Ovary (tissue), 3 donors: ENCODE measurements at regions not wholly inside any gene's neighbourhood (a gene's known extent, or its start where the extent isn't known, plus 50 kb on each side); places are given as distances from the start of the nearest gene placed in this dataset.

Source experiments
- CTCF ChIP-seq, 3 donors: fragments of 450-650 bp in 2 of 3; fragments of 200-600 bp in 1 of 3; IDR thresholded peaks; one replicate each; pipeline versions ENCODE4 v1.5.1 to v1.8.0; 2016 to 2022; ENCODE audit warnings: antibody characterized with exemption in 3 of 3, mild to moderate bottlenecking in 1 of 3
- EP300 ChIP-seq: sonication (generic); formaldehyde crosslinking; IDR thresholded peaks from one replicate; pipeline ENCODE4 v1.6.1; 2017; ENCODE audit warnings: antibody characterized with exemption
- POLR2A ChIP-seq: fragments of 450-650 bp; IDR thresholded peaks from one replicate; pipeline ENCODE4 v1.6.1; 2017; ENCODE audit warnings: antibody characterized with exemption, mild to moderate bottlenecking, moderate library complexity
- donor health status: DM: no; HTN: no; CAD: no.

- TF ChIP-seq CTCF (IDR thresholded peaks at IDR 0.05) = no peak
- no peak for TF ChIP-seq POLR2A
- TF ChIP-seq EP300 = no peak
Observed at GRCh38 chr14:22416193-22416592, 172.8 kb downstream of the DAD1 start.
